ENCODE measurements at regions not wholly inside any gene's neighbourhood (a gene's known extent, or its start where the extent isn't known, plus 50 kb on each side); places are given as distances from the start of the nearest gene placed in this dataset.
"Not testable (repeated sequence)": the region's sequence is repeated elsewhere in the genome, so short reads cannot be mapped to it uniquely, and the experiment has no call there.

- H3K4me3 ChIP-seq (ENCODE audit: low read depth in 1 of 5, low read length in 5 of 5); H3K9me3 ChIP-seq (ENCODE audit: control insufficient read depth in 5 of 5, low read length in 5 of 5): not testable (repeated sequence)
These were observed 2830.5 kb downstream of the RPIA start for GRCh38 chr2:91521944-91522343.

GRCh38 chr2:91522877-91523276 is 2831.4 kb downstream of the RPIA start:
- not testable (repeated sequence) for H3K36me3 ChIP-seq (ENCODE audit: control insufficient read depth in 5 of 5, insufficient read depth in 5 of 5, low read length in 5 of 5); H3K27ac ChIP-seq (ENCODE audit: low read depth, low read length); H3K4me1 ChIP-seq (ENCODE audit: control insufficient read depth in 5 of 5, insufficient read depth in 5 of 5, low read length in 5 of 5); H3K27me3 ChIP-seq (ENCODE audit: control insufficient read depth in 5 of 5, insufficient read depth in 4 of 5, low read length in 5 of 5); H3K4me3 ChIP-seq (ENCODE audit: low read depth in 1 of 5, low read length in 5 of 5); H3K9ac ChIP-seq (ENCODE audit: low read length in 5 of 5); H3K9me3 ChIP-seq (ENCODE audit: control insufficient read depth in 5 of 5, low read length in 5 of 5)

More at GRCh38 chr2:91521944-91522343, 2830.5 kb downstream of the RPIA start:
- not testable (repeated sequence) for H3K9ac ChIP-seq (ENCODE audit: low read length in 5 of 5); H3K27me3 ChIP-seq (ENCODE audit: control insufficient read depth in 5 of 5, insufficient read depth in 4 of 5, low read length in 5 of 5); H3K36me3 ChIP-seq (ENCODE audit: control insufficient read depth in 5 of 5, insufficient read depth in 5 of 5, low read length in 5 of 5); H3K4me1 ChIP-seq (ENCODE audit: control insufficient read depth in 5 of 5, insufficient read depth in 5 of 5, low read length in 5 of 5); H3K27ac ChIP-seq (ENCODE audit: low read depth, low read length)

- not testable (repeated sequence) for H3K27ac ChIP-seq (ENCODE audit: low read depth, low read length); H3K4me3 ChIP-seq (ENCODE audit: low read depth in 1 of 5, low read length in 5 of 5); H3K9me3 ChIP-seq (ENCODE audit: control insufficient read depth in 5 of 5, low read length in 5 of 5); H3K4me1 ChIP-seq (ENCODE audit: control insufficient read depth in 5 of 5, insufficient read depth in 5 of 5, low read length in 5 of 5); H3K9ac ChIP-seq (ENCODE audit: low read length in 5 of 5); H3K36me3 ChIP-seq (ENCODE audit: control insufficient read depth in 5 of 5, insufficient read depth in 5 of 5, low read length in 5 of 5); H3K27me3 ChIP-seq (ENCODE audit: control insufficient read depth in 5 of 5, insufficient read depth in 4 of 5, low read length in 5 of 5)
These were observed 2832.3 kb downstream of the RPIA start for GRCh38 chr2:91523751-91524150.

GRCh38 chr2:91525587-91525986 is 2834.1 kb downstream of the RPIA start:
- H3K9ac ChIP-seq (ENCODE audit: low read length in 5 of 5); H3K27ac ChIP-seq (ENCODE audit: low read depth, low read length); H3K9me3 ChIP-seq (ENCODE audit: control insufficient read depth in 5 of 5, low read length in 5 of 5); H3K27me3 ChIP-seq (ENCODE audit: control insufficient read depth in 5 of 5, insufficient read depth in 4 of 5, low read length in 5 of 5); H3K4me1 ChIP-seq (ENCODE audit: control insufficient read depth in 5 of 5, insufficient read depth in 5 of 5, low read length in 5 of 5); H3K4me3 ChIP-seq (ENCODE audit: low read depth in 1 of 5, low read length in 5 of 5); H3K36me3 ChIP-seq (ENCODE audit: control insufficient read depth in 5 of 5, insufficient read depth in 5 of 5, low read length in 5 of 5): not testable (repeated sequence)

- H3K36me3 ChIP-seq (ENCODE audit: control insufficient read depth in 5 of 5, insufficient read depth in 5 of 5, low read length in 5 of 5); H3K4me3 ChIP-seq (ENCODE audit: low read depth in 1 of 5, low read length in 5 of 5); H3K9ac ChIP-seq (ENCODE audit: low read length in 5 of 5); H3K9me3 ChIP-seq (ENCODE audit: control insufficient read depth in 5 of 5, low read length in 5 of 5); H3K4me1 ChIP-seq (ENCODE audit: control insufficient read depth in 5 of 5, insufficient read depth in 5 of 5, low read length in 5 of 5); H3K27me3 ChIP-seq (ENCODE audit: control insufficient read depth in 5 of 5, insufficient read depth in 4 of 5, low read length in 5 of 5); H3K27ac ChIP-seq (ENCODE audit: low read depth, low read length): not testable (repeated sequence)
These were observed 2834.6 kb downstream of the RPIA start for GRCh38 chr2:91526083-91526482.

- not testable (repeated sequence) for H3K27ac ChIP-seq (ENCODE audit: low read depth, low read length); H3K27me3 ChIP-seq (ENCODE audit: control insufficient read depth in 5 of 5, insufficient read depth in 4 of 5, low read length in 5 of 5); H3K9me3 ChIP-seq (ENCODE audit: control insufficient read depth in 5 of 5, low read length in 5 of 5); H3K36me3 ChIP-seq (ENCODE audit: control insufficient read depth in 5 of 5, insufficient read depth in 5 of 5, low read length in 5 of 5); H3K9ac ChIP-seq (ENCODE audit: low read length in 5 of 5); H3K4me3 ChIP-seq (ENCODE audit: low read depth in 1 of 5, low read length in 5 of 5); H3K4me1 ChIP-seq (ENCODE audit: control insufficient read depth in 5 of 5, insufficient read depth in 5 of 5, low read length in 5 of 5)
These were observed 2835.6 kb downstream of the RPIA start for GRCh38 chr2:91527056-91527455.

- H3K36me3 ChIP-seq (ENCODE audit: control insufficient read depth in 5 of 5, insufficient read depth in 5 of 5, low read length in 5 of 5); H3K9ac ChIP-seq (ENCODE audit: low read length in 5 of 5); H3K4me1 ChIP-seq (ENCODE audit: control insufficient read depth in 5 of 5, insufficient read depth in 5 of 5, low read length in 5 of 5); H3K4me3 ChIP-seq (ENCODE audit: low read depth in 1 of 5, low read length in 5 of 5); H3K27ac ChIP-seq (ENCODE audit: low read depth, low read length); H3K9me3 ChIP-seq (ENCODE audit: control insufficient read depth in 5 of 5, low read length in 5 of 5); H3K27me3 ChIP-seq (ENCODE audit: control insufficient read depth in 5 of 5, insufficient read depth in 4 of 5, low read length in 5 of 5): not testable (repeated sequence)
These were observed 2836.1 kb downstream of the RPIA start for GRCh38 chr2:91527491-91528031.

- not testable (repeated sequence) for H3K9ac ChIP-seq (ENCODE audit: low read length in 5 of 5); H3K36me3 ChIP-seq (ENCODE audit: control insufficient read depth in 5 of 5, insufficient read depth in 5 of 5, low read length in 5 of 5); H3K9me3 ChIP-seq (ENCODE audit: control insufficient read depth in 5 of 5, low read length in 5 of 5); H3K27ac ChIP-seq (ENCODE audit: low read depth, low read length); H3K27me3 ChIP-seq (ENCODE audit: control insufficient read depth in 5 of 5, insufficient read depth in 4 of 5, low read length in 5 of 5); H3K4me3 ChIP-seq (ENCODE audit: low read depth in 1 of 5, low read length in 5 of 5); H3K4me1 ChIP-seq (ENCODE audit: control insufficient read depth in 5 of 5, insufficient read depth in 5 of 5, low read length in 5 of 5)
These were observed 2836.9 kb downstream of the RPIA start for GRCh38 chr2:91528361-91528760.

- H3K4me1 ChIP-seq (ENCODE audit: control insufficient read depth in 5 of 5, insufficient read depth in 5 of 5, low read length in 5 of 5); H3K9me3 ChIP-seq (ENCODE audit: control insufficient read depth in 5 of 5, low read length in 5 of 5); H3K27me3 ChIP-seq (ENCODE audit: control insufficient read depth in 5 of 5, insufficient read depth in 4 of 5, low read length in 5 of 5); H3K9ac ChIP-seq (ENCODE audit: low read length in 5 of 5); H3K27ac ChIP-seq (ENCODE audit: low read depth, low read length); H3K4me3 ChIP-seq (ENCODE audit: low read depth in 1 of 5, low read length in 5 of 5); H3K36me3 ChIP-seq (ENCODE audit: control insufficient read depth in 5 of 5, insufficient read depth in 5 of 5, low read length in 5 of 5): not testable (repeated sequence)
These were observed 2844.6 kb downstream of the RPIA start for GRCh38 chr2:91536109-91536508.

GRCh38 chr2:91536549-91537263 is 2845.2 kb downstream of the RPIA start:
- H3K27ac ChIP-seq (ENCODE audit: low read depth, low read length); H3K36me3 ChIP-seq (ENCODE audit: control insufficient read depth in 5 of 5, insufficient read depth in 5 of 5, low read length in 5 of 5); H3K9ac ChIP-seq (ENCODE audit: low read length in 5 of 5); H3K9me3 ChIP-seq (ENCODE audit: control insufficient read depth in 5 of 5, low read length in 5 of 5); H3K4me3 ChIP-seq (ENCODE audit: low read depth in 1 of 5, low read length in 5 of 5); H3K27me3 ChIP-seq (ENCODE audit: control insufficient read depth in 5 of 5, insufficient read depth in 4 of 5, low read length in 5 of 5); H3K4me1 ChIP-seq (ENCODE audit: control insufficient read depth in 5 of 5, insufficient read depth in 5 of 5, low read length in 5 of 5): not testable (repeated sequence)

- not testable (repeated sequence) for H3K4me1 ChIP-seq (ENCODE audit: control insufficient read depth in 5 of 5, insufficient read depth in 5 of 5, low read length in 5 of 5); H3K9me3 ChIP-seq (ENCODE audit: control insufficient read depth in 5 of 5, low read length in 5 of 5); H3K27me3 ChIP-seq (ENCODE audit: control insufficient read depth in 5 of 5, insufficient read depth in 4 of 5, low read length in 5 of 5); H3K4me3 ChIP-seq (ENCODE audit: low read depth in 1 of 5, low read length in 5 of 5); H3K9ac ChIP-seq (ENCODE audit: low read length in 5 of 5); H3K36me3 ChIP-seq (ENCODE audit: control insufficient read depth in 5 of 5, insufficient read depth in 5 of 5, low read length in 5 of 5); H3K27ac ChIP-seq (ENCODE audit: low read depth, low read length)
These were observed 2857.8 kb downstream of the RPIA start for GRCh38 chr2:91549316-91549715.
